HG02938 (cell line): ENCODE measurements at regions not wholly inside any gene's neighbourhood (a gene's known extent, or its start where the extent isn't known, plus 50 kb on each side); places are given as distances from the start of the nearest gene placed in this dataset.
"Not testable (repeated sequence)": the region's sequence is repeated elsewhere in the genome, so short reads cannot be mapped to it uniquely, and the experiment has no call there.

Experiments
- ATAC-seq: cut with Tn5 transposase; IDR thresholded peaks from one replicate; pipeline ENCODE4 v1.9.1; 2021; ENCODE audit warnings: mild to moderate bottlenecking, moderate library complexity; ENCODE audit not compliant: unreplicated experiment

GRCh38 chr11:29260939-29261705, 755.7 kb downstream of the KCNA4 start:
- ATAC-seq = no peak

- no peak for ATAC-seq
Measured at GRCh38 chr11:29258411-29258810, 758.4 kb downstream of the KCNA4 start.

GRCh38 chr11:29256580-29256979, 760.2 kb downstream of the KCNA4 start:
- ATAC-seq = no peak

DNA sequence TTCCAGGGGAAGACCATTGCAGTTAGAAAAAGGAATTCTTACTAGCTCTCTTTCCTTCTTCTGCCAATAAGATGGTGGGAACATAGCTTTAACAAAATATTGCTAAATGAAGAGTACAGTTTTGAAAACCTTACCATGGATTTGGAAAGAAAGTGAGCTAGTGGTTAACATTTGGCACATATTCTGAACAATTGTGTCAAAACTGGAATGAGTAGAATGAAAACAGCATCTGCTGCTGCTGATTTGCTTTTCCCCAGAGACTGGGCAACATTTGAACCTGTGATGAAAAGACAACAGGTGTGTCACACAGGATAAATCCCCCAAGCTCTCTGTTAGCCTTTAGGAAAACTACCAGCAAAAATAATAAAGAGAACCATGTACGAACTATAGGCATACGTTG, 761.4 kb downstream of the KCNA4 start:
- no peak for ATAC-seq

GRCh38 chr11:29251738-29252137, 765.1 kb downstream of the KCNA4 start:
- ATAC-seq = peak; percentile 77

DNA sequence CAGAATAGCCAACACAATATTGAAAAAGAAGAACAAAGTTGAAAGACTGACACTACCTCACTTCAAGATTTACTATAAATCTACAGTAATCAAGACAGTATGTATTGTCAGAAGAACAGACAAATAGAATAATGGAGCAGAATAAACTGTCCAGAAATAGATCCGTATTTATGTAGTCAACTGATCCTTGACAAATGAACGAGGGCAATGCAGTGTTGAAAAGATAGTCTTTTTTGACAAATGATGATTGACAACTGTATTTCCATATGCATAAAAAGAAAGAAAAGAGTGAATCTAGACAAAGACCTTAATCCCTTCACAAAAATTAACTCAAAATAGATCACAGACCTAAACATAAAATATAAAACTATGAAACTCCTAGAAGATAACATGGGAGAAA, 767.1 kb downstream of the KCNA4 start:
- no peak for ATAC-seq

- no peak for ATAC-seq
Measured at GRCh38 chr11:29244355-29244754, 772.5 kb downstream of the KCNA4 start.

DNA sequence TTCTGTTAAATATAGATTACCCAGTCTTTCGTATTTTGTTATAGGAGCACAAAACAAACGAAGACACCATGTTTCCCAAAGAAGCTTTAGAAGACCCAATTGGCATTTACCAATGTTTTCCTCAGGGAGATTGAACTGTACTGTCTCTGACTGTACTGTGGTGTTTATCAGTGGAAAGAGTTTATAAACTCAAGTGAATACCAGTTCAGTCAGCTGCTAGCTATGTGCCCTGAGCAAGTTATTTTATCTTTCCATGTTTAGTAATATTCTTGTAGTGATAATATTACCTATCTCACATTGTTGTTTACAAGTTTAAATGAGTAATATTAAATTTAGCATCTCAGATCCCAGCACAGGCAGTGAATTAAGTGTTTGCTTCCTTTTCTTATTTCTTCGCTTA, 773.2 kb downstream of the KCNA4 start:
- no peak for ATAC-seq

DNA sequence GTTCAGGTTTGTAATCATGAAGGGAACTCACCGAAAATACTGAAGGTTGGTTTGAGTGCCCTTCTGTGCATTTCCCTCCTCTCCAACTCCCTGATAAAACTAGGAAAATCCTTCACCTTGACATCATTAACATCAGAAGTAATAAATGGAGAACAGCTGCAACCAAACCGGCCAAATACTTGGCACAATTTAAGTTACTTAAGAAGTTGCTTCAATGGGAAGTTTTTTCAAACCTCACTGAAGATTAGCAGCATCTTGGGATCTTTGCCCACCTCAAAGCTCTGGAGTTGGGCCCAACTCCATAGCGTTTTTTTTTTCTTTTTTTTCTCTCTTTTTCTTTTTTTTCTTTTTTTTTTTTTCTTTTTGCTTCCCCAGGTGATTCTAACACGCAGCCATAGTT, 784.8 kb downstream of the KCNA4 start:
- ATAC-seq = no peak

- no peak for ATAC-seq
Measured at GRCh38 chr11:29231586-29231985, 785.2 kb downstream of the KCNA4 start.

GRCh38 chr11:29227811-29228210, 789.0 kb downstream of the KCNA4 start:
- ATAC-seq = no peak

GRCh38 chr11:29224739-29225384, 792.0 kb downstream of the KCNA4 start:
- no peak for ATAC-seq

DNA sequence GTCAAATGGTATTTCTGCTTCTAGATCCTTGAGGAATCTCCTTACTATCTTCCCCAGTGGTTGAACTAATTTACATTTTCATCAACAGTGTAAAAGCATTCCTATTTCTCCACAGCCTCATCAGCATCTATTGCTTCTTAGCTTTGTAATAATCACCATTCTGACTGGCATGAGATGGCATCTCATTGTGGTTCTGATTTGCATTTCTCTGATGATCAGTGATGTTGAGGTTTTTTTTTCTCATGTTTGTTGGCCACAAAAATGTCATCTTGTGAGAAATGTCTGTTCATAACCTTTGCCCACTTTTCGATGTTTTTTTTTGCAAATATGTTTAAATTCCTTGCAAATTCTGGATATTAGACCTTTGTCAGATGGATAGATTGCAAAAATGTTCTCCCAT, 797.3 kb downstream of the KCNA4 start:
- ATAC-seq = not testable (repeated sequence)

DNA sequence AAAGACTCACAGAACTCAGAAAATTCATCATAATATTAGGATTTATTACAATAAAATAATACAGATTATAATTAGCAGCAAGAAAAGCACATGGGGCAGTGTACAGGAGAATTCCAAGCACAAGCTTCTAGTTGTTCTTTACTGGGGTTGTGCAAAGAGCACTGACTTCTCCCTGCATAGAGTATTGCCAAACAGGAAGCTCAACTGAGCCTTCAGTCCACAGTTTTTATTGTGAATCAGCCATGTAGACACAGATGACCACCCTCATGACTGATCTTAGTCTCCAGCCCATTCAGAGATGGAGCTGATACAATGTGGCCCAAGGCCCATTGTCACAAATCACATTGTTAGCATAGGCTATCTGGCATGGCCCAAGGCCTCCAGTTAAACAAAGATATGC, 798.9 kb downstream of the KCNA4 start:
- no peak for ATAC-seq

GRCh38 chr11:29214833-29215232, 802.0 kb downstream of the KCNA4 start:
- no peak for ATAC-seq

DNA sequence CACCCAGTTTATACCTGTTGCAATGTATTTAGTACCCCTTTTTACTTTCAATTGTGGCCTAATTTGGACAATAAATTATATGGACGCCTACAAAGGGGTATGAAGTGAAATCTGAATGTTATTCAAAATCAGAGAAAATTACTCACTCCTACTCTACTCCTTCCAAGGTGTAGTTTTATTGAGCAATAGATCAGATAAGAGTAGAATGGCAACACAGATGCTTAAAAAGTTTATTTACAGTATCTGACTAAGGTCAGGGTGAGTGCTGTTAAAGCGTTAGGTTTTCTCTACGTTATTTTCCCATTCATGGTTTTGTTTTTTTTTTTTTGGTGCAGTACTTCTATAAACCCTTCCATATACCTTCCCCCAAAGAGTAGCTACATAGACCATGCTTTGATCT, 805.6 kb downstream of the KCNA4 start:
- no peak for ATAC-seq

- ATAC-seq = no peak
Measured at GRCh38 chr11:29210426-29210825, 806.4 kb downstream of the KCNA4 start.

DNA sequence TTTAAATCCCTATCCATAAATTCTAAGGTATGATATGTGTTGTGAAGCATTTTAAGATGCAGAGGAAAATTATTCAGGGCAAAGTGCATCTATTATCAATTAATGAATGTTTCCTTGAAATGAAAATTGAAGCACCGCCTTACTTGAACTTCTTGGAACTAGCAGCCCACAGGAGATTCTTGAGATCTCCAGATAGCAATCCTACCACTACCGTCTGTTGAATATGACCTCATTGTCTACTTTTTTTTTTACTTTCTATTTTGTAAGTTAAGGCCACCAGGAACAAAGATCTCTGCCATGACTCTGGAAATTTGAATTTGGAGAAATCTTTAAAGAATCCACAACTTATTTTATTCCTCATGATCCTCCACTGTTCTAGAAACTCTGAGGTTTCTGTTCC, 808.7 kb downstream of the KCNA4 start:
- no peak for ATAC-seq

DNA sequence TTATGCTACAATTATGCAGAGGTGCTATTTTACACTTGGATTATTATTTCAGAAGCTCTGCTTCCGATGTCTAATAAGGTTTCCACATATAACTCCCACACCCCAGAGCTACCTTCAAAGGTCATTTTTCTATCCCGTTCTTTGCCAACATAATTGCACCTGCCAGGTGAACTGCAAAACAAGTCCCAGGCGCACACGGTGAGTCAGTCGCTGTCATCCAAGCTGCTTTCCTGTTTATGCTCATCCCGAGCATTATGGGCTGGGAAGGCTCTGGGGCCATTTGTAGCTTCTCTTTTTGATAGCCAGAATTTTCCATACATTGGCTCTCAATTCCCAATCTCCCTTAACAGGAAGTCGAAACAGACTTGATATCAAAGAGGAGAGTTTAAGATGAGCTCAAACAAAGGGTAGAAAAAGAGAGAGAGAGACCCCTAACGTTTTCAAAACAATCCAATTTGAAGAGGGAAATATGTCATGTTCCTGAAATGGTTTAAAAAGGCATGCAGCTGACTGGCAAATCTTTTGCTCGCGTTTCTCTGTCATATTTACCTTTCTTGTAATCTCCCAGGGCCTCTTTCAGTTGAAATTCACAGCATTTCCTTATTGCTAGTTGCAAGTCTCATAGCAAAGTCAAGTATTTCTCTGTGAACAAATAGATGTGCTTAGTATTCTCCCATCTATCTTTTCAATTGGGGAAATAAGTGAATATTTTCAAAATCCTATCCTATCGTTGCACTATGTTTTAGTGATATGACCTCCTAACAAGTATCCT, 815.9 kb downstream of the KCNA4 start:
- no peak for ATAC-seq

DNA sequence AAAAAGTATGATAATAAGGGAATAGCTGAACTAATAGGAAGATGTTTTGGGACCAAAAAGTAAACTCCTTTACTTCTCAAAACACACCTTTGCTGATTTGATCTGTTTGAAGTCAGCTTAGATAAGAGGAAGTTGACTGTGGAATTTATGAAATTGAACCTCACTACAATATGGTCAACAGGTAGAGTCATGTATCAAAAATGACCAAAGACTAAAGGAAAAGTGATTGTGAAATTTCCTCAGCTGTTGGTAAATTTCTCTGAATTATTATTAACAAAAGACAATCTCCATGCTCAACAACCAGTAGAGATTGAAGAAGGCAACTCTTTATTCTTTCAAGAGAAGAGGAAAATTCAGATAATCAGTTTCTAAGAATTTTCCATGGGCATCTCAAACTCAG, 826.5 kb downstream of the KCNA4 start:
- no peak for ATAC-seq

GRCh38 chr11:29187215-29187614, 829.6 kb downstream of the KCNA4 start:
- ATAC-seq = no peak
